ENCODE measurements at regions not wholly inside any gene's neighbourhood (a gene's known extent, or its start where the extent isn't known, plus 50 kb on each side); places are given as distances from the start of the nearest gene placed in this dataset.
A peak's percentile ranks its signal among the peaks of the same experiment; 100 is the strongest.

GRCh38 chr13:33639626-33640080, 178.3 kb upstream of the RFC3 start:
- H3K27me3 ChIP-seq: no peaks in the 10 kb centered on the region
- no peaks in the 10 kb centered on the region for H3K36me3 ChIP-seq
- H3K4me1 ChIP-seq: peaks cover 15 to 17% of the 10 kb centered on the region in 2 donors
- no peak overlapping the region for H3K4me3 ChIP-seq
- no peak for DNase-seq
- H3K27ac ChIP-seq: peak overlapping the region; percentile 81 to 85
- H3K9me3 ChIP-seq: no peaks in the 10 kb centered on the region
- no peak for TF ChIP-seq CTCF (IDR thresholded peaks at IDR 0.05)
- TF ChIP-seq POLR2A (IDR thresholded peaks at IDR 0.05): no peak
- intact Hi-C loops (cut with DNase I; ENCODE audit: low total_unique reads): no loop called here

GRCh38 chr13:33640832-33641231, 177.1 kb upstream of the RFC3 start:
- intact Hi-C loops (cut with DNase I; ENCODE audit: low total_unique reads): no loop called here
- no peak for DNase-seq
- Histone ChIP-seq H3K4me1 (peaks cover 20 to 21% of the 10 kb centered on the region in 2 donors), H3K9me3 (no peaks in the 10 kb centered on the region), H3K27ac (peak overlapping the region; percentile 81 to 85), H3K27me3 (no peaks in the 10 kb centered on the region), H3K36me3 (no peaks in the 10 kb centered on the region), H3K4me3 (no peak overlapping the region)
- TF ChIP-seq CTCF (IDR thresholded peaks at IDR 0.05): no peak
- TF ChIP-seq POLR2A (IDR thresholded peaks at IDR 0.05): no peak

- Histone ChIP-seq H3K4me3 (no peak overlapping the region), H3K4me1 (peaks cover 20 to 21% of the 10 kb centered on the region in 2 donors), H3K9me3 (no peaks in the 10 kb centered on the region), H3K36me3 (no peaks in the 10 kb centered on the region), H3K27ac (peak overlapping the region; percentile 81 to 85), H3K27me3 (no peaks in the 10 kb centered on the region)
- DNase-seq: peak; percentile 83 to 92
- TF ChIP-seq POLR2A (IDR thresholded peaks at IDR 0.05) (no peak), CTCF (IDR thresholded peaks at IDR 0.05) (no peak)
- intact Hi-C loops (cut with DNase I; ENCODE audit: low total_unique reads): no loop called here
Measured at GRCh38 chr13:33642374-33643065, 175.4 kb upstream of the RFC3 start.

GRCh38 chr13:33644581-33645543, 173.1 kb upstream of the RFC3 start:
- peaks cover 21 to 29% of the 10 kb centered on the region in 2 donors for H3K4me1 ChIP-seq
- no peak for TF ChIP-seq POLR2A (IDR thresholded peaks at IDR 0.05)
- no peak for TF ChIP-seq CTCF (IDR thresholded peaks at IDR 0.05)
- H3K36me3 ChIP-seq: no peaks in the 10 kb centered on the region
- H3K4me3 ChIP-seq: no peak overlapping the region
- H3K27me3 ChIP-seq: no peaks in the 10 kb centered on the region
- intact Hi-C loops (cut with DNase I; ENCODE audit: low total_unique reads): no loop called here
- H3K9me3 ChIP-seq: no peaks in the 10 kb centered on the region
- H3K27ac ChIP-seq: peak overlapping the region; percentile 81 to 85
- peak; percentile 46 to 50 for DNase-seq

Measured in uterus (tissue), 3 donors.